ENCODE measurements at regions not wholly inside any gene's neighbourhood (a gene's known extent, or its start where the extent isn't known, plus 50 kb on each side); places are given as distances from the start of the nearest gene placed in this dataset.
"Not testable (repeated sequence)": the region's sequence is repeated elsewhere in the genome, so short reads cannot be mapped to it uniquely, and the experiment has no call there.

- no peak for DNase-seq
Observed at GRCh38 chr7:152905949-152906348, 146.4 kb downstream of the ACTR3B start.

DNA sequence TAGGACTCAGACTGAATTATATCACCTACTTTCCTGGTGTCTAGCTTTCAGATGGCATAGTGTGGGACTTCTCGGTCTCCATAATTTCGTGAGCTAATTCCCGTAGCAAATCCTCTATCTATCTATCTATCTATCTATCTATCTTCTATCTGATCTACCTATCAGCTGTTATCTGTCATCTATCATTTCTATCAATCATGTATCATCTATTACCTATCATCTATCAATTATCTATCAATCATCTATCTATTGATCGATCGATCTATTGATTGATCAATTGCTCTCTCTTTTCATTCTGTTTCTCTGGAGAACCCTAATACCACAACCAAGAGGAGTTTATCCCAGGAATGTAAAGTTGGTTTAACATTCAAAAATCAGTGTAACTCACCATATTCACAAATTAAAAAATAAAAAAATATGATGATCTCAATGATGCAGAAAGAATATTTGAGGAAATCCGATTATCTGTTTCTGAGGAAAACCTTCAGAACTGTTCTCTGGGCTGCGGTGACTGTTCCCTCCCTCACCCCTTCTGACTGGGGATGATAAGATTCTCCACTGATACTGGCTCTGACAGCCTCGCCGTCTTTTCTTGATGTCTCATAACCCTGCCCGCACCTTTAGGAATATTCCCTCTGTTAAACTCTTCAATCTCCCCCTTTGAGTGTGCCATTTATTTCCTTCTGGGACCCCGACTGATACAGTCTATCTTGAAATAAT, 147.7 kb downstream of the ACTR3B start:
- DNase-seq, result no peak

DNA sequence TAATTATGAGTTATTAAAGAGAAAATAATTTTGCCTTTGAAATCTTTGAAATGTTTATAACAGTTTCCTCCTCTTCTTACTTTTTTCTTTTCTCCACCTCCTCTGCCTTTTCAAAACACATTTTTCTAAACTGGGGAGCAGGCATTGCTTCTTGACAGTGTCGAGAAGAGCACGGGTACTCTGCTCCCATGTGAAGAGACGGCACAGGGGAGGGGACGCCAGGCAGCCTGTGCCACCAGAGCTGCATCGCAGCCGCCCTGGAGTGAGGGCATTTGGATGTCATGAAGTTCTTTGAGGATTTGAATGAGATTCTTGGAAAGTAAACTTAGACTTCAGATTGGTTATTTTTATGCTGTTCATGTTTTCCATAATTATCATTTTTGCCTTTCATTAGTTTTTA, 149.7 kb downstream of the ACTR3B start:
- no peak for DNase-seq

- no peak for DNase-seq
Observed at GRCh38 chr7:152909683-152910544, 150.4 kb downstream of the ACTR3B start.

DNA sequence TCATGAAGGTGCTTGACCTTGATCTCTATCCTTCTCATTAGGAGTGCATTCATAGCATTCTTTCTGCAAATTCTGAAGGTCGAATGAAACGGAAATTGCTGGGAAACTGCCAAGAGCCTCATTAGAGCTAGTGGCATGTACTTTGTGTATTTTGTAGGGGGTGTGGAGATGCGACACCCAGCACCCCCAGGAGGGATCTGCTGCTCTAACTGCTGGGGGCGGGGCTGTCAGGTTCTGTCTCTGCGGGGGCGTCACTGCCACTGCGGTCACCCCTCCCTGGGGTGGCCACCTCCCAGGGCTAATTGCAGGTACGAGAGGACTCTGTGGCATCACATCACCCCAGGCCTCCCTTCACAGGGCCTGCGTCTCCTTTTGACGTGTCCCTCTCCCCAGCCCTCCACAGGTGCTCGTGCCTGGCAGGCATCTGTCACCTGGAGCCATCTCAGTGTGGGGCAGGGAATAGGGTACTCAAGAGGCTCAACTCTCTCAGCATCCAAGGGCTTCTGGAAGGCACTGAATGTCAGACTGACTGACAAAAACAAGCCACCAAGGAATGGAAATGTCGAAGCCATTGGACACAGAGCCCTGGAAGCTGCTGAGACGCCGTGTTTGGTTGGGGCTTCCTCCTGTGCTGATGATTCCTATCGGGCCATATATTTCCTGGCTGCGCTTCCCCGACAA, 151.1 kb downstream of the ACTR3B start:
- no peak for DNase-seq

- DNase-seq, result no peak
Observed at GRCh38 chr7:152911226-152911560, 151.6 kb downstream of the ACTR3B start.

DNA sequence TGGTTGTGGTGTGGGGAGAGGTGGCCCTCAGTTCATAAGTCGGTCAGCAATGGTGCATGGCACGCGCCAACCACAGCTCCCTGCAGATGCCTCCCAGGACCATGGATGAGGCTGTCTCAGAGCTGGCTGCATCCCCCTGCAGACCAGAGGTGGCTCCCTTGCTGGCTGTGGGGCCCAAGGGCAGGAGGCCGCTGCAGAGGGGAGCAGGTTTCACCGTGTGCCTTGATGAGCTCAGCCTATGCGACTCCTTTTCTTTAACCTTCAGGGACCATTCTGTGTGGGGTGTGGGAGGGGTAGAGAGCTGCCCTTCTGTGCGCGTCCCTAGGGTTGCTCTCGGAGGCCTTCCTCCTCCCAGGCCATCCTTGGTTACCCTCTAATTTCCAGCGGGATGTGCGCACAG, 152.4 kb downstream of the ACTR3B start:
- no peak for DNase-seq

DNA sequence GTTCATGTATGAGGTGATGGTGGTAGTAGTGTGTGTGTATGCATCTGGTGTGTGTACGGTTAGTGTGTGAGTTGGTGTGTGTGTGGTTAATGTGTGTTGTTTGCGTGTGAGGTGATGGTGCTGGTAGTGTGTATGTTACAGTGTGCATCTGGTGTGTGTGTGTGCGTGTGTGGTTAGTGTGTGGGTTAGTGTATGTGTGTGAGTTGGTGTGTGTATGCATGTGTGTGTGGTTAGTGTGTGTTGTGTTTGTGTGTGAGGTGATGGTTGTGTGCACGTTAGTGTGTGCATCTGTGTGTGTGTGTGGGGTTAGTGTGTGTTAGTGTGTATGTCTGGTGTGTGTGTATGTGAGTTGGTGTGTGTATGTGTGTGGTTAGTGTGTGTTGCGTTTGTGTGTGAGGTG, 153.0 kb downstream of the ACTR3B start:
- DNase-seq, result no peak

DNA sequence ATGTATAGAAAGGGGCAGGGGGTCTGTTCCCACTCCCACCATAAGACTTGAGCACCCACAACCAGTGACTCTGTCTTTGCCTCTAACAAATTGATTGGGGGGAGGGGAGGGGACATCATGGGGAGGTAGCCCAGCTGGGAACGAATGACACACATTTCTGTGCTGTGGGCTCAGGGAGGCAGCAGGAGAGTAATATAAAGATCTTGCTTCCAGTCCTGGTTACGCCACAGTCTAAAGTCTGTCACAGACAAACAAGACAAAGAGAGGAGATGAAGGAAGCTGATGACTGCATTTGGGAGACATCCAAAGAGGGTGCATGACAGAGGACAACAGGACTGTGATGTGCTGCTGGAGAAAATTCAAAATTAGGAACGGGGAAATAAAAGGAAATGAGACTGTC, 153.9 kb downstream of the ACTR3B start:
- no peak for DNase-seq

GRCh38 chr7:152914014-152914844, 154.7 kb downstream of the ACTR3B start:
- no peak for DNase-seq

DNA sequence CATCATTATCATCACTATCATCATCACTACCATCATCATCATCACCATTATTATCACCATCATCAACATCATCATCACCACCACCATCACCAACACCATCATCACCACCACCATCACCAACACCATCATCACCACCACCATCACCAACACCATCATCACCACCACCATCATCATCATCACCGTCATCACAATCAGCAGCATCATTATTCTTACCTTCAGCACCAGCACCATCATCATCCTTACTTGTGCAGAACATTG, 155.2 kb downstream of the ACTR3B start:
- not testable (repeated sequence) for DNase-seq

DNA sequence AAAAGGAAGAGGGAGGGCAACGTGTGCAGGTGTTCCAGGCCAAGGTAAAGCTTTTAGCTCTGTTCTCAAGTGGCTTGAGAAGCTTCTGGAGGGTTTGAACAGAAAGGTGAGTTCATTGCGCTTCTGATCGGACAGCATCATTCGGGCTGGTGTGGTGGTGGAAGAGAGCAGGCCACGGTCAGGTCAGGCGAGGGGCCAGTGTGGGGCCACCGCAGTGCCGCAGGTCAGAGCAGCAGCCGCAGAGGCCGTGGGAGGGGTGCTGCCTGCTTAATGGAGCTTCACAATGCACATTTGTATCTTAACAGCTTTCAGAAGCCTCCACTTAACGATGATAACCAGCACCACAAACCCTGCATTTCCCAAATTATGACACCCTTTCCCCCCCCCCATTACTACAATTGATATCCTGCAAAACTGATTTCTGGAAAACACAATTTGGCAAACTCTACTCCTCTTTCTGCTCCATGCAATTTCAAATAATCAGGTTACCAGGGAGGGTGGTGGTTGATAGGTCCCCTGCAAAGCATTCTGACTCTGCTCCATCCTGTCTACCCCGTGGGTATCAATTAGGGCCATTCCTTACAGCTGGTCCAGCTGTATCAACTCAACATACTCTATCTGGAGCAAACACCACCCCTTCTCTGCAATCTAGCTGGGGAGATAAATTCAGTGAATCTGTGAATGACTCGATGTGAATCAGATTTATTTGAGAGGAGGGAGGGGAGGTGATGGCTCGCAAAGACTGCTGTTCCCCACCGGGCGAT, 162.9 kb downstream of the ACTR3B start:
- DNase-seq, result no peak

GRCh38 chr7:152923711-152924110, 164.2 kb downstream of the ACTR3B start:
- DNase-seq, result no peak

- DNase-seq, result no peak
Observed at GRCh38 chr7:152924238-152924637, 164.7 kb downstream of the ACTR3B start.

DNA sequence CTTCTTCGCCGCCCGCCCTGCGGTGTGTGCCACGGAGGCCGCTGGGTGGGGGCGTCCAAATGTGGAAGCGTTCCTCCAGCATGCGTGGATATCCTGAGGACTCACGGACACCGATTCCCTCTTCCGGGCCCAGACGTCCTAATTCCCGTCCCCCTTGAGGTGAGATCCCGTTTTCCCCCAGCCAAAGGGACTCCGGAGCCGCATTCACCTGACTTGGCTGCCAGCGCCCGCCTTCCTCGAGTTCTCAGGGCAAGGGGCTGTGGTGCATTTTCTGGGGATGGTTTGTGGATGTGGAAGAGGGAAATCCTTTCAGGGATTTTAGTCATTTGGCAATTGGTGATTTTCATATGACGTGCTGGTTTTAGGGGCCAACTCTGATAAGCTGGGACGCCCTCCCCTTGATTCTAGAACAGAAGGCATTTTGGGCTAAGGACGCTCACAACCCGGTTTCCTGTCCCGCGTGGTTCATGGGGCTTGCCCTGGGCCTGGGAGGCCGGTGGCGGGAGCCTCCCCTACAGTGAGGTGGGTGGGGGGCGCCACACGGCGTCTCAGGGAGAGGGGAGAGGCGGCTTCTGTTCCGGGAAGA, 165.4 kb downstream of the ACTR3B start:
- DNase-seq, result no peak

DNA sequence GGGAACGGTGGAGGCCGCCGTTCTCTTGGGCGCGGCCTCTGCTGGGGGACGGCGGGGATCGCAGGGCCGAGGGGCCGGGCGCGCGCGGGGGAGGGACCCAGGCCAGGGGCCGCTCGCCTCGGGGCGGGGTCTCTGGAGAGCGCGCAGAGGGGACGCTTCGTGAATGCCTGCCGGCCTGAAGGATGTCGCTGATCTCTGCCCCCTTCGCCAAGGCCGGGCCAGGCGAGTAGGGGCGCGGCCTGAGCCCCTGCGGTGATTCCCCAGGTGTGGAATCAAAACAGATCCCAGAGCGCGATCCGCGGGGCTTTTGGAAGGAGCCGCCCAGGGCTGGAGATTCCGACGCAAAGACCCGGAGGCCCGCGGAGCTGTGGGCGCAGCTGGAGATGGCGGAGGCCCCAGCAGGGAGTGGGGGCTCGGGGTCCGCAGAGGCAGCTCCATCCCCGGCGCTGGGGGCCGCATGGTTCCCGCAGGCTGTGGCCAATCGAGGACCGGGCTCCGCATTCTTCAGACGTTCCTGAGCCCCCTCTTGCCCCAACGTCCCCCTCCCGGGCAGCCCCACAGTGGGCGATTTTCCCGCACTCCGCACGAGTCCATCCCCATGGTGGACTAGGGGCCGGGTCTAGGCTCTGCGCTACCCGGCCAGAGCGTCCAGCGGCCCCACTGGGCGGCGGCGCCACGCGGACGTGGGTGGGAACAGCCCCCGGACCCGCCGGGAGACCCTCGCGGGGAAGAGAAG, 166.0 kb downstream of the ACTR3B start:
- DNase-seq, result peak; percentile 29

GRCh38 chr7:152931633-152932032, 172.1 kb downstream of the ACTR3B start:
- DNase-seq, result no peak

DNA sequence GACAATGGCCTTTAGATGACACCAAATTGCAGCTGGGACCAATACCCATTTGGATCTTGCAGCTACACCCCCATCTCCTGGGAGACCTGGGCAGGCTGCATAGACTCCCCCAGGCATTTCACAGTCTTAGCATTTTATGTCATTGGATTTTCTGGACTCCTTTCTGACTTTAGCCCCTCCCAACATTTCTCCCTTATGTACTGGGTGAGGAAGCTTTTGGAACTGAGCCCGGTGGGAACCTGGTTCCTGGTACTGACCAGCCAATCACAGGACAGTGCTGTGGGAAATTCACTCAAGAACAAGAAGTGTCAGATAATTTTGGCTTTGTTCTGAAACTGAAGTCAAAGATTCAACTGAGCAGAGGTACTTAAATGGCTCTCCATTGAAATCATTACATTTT, 177.7 kb downstream of the ACTR3B start:
- no peak for DNase-seq

DNA sequence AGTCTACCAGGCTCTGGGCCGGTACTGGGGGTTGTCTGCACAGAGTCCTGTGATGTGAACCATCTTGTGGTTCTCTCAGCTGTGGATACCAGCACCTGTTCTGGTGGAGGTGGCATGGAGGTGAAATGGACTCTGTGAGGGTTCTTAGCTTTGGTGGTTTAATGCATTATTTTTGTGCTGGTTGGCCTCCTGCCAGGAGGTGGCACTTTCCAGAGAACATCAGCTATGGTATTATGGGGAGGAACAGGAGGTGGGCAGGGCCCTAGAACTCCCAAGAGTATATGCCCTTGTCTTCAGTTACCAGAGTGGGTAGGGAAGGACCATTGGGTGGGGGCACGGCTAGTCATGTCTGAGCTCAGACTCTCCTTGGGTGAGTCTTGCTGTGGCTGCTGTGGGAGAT, 187.1 kb downstream of the ACTR3B start:
- not testable (repeated sequence) for DNase-seq

DNA sequence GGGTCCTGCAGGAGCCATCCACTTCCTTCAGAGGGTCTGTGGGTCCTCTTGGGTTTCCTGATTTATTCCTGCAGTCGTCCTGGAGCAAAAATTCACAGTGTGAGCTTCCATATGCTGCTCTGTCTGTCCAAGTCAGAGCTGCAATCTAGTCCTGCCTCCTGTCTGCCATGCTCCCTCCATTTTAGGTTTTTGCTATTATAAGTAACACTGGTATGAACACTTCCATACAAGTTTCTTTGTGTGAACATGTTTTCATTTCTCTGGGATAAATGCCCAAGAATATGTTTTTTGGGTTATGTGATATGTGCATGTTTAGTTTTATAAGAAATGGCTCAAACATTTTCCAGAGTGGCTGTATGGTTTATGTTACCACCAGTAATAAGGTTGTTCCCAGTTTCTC, 188.1 kb downstream of the ACTR3B start:
- no peak for DNase-seq

DNA sequence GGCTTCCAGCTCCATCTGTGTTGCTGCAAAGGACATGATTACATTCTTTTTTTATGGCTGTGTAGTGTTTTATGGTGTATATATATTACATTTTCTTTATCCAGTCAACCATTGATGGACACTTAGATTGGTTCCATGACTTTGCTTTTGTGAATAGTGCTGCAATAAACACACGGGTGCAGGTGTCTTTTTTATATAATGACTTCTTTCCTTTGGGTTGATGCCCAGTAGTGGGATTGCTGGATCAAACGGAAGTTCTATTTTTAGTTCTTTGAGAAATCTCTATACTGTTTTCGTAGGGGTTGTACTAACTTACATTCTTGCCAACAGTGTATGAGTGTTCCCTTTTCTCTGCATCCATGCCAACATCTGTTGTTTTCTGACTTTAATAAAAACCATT, 189.7 kb downstream of the ACTR3B start:
- DNase-seq, result no peak

Measured in femur (tissue), 1 donor.